Spleen (tissue), 11 donors: ENCODE measurements at regions not wholly inside any gene's neighbourhood (a gene's known extent, or its start where the extent isn't known, plus 50 kb on each side); places are given as distances from the start of the nearest gene placed in this dataset.

Experiments used
- DNase-seq: peaks from one replicate; pipeline ENCODE4 v3.0.0-alpha.2; 2020
- H3K27ac ChIP-seq, 8 donors: fragments of 200-600 bp; sonication (generic) in 7 of 8; 1 replicate in 4 of 8; 2 replicates in 4 of 8; pipeline versions ENCODE4 v1.5.0 to v1.8.0; 2016 to 2021; ENCODE audit warnings: inconsistent platforms in 4 of 8, mild to moderate bottlenecking in 4 of 8, moderate library complexity in 1 of 8
- H3K27me3 ChIP-seq, 7 donors: fragments of 200-600 bp; sonication (generic) in 6 of 7; replicated peaks in 1 of 7; 1 replicate in 4 of 7; 2 replicates in 3 of 7; pipeline versions ENCODE4 v1.5.0 to v1.8.0; 2016 to 2021; ENCODE audit warnings: inconsistent platforms in 3 of 7, mild to moderate bottlenecking in 1 of 7
- H3K36me3 ChIP-seq, 6 donors: fragments of 200-600 bp; sonication (generic) in 5 of 6; 1 replicate in 4 of 6; 2 replicates in 2 of 6; pipeline versions ENCODE4 v1.5.0 to v1.8.0; 2016 to 2021; ENCODE audit warnings: inconsistent platforms in 2 of 6
- H3K4me1 ChIP-seq, 6 donors: fragments of 200-600 bp; sonication (generic) in 5 of 6; 1 replicate in 3 of 6; 2 replicates in 3 of 6; pipeline versions ENCODE4 v1.5.0 to v1.8.0; 2016 to 2021; ENCODE audit warnings: inconsistent platforms in 3 of 6
- H3K4me3 ChIP-seq, 8 donors: fragments of 200-600 bp; sonication (generic) in 7 of 8; 1 replicate in 4 of 8; 2 replicates in 4 of 8; pipeline versions ENCODE4 v1.5.0 to v1.8.0; 2016 to 2021; ENCODE audit warnings: inconsistent platforms in 4 of 8, mild to moderate bottlenecking in 4 of 8, moderate library complexity in 2 of 8
- H3K9me3 ChIP-seq, 8 donors: fragments of 200-600 bp; sonication (generic) in 7 of 8; 1 replicate in 4 of 8; 2 replicates in 4 of 8; pipeline versions ENCODE4 v1.5.0 to v1.8.0; 2016 to 2021; ENCODE audit warnings: inconsistent platforms in 4 of 8
- CTCF ChIP-seq, 11 experiments: fragments of 200-600 bp in 7 of 11; fragments of 450-650 bp in 4 of 11; sonication (generic) in 4 of 11; IDR thresholded peaks in 8 of 11; conservative IDR thresholded peaks in 3 of 11; 1 replicate in 7 of 11; 2 replicates in 4 of 11; pipeline versions ENCODE4 v1.4.0 to v1.8.0; 2016 to 2021; ENCODE audit warnings: antibody characterized with exemption in 11 of 11, inconsistent platforms in 4 of 11, mild to moderate bottlenecking in 1 of 11
- POLR2A ChIP-seq, 3 donors: fragments of 450-650 bp; IDR thresholded peaks; one replicate each; pipeline ENCODE4 v1.5.1; 2017; ENCODE audit warnings: antibody characterized with exemption in 3 of 3, mild to moderate bottlenecking in 1 of 3
- POLR2AphosphoS5 ChIP-seq, 3 donors: sonication (generic); formaldehyde crosslinking; IDR thresholded peaks; one replicate each; pipeline ENCODE4 v1.5.1; 2017; ENCODE audit warnings: antibody characterized with exemption in 3 of 3
- WGBS, 5 donors: extraction: QIAGEN DNeasy Blood & Tissue Kit in 3 of 5; methylation state at CpG; one replicate each; pipeline versions ENCODE4 v1.1.5 to v1.1.7; 2013 to 2018; 5-methylcytosine and 5-hydroxymethylcytosine counted together
- intact Hi-C: fragments of 100-400 bp; cut with DNase I; formaldehyde crosslinking; loops from one replicate; pipeline ENCODE4 v1.15.0; 2023; ENCODE audit warnings: low total_unique reads
- donor health status: healthy with polysubstance abuse.
- donor health status: DM: no; HTN: no; CAD: no; lungs with moderate emphysema.
- donor health status: DM: no; HTN: no; CAD: no.
- donor health status: Bipolar disorder and iron deficiency.
- donor health status: healthy.
- donor health status: DM: no; HTN: no; CAD: no.
- donor health status: DM: yes; HTN: yes; CAD: no.

GRCh38 chr11:128303383-128303782 lies 284.0 kb downstream of the ETS1 start:
- WGBS, 5 donors = 87 to 95% (median 93%) methylated on average over 5 of the region's 5 CpGs
- DNase-seq = no peak
- intact Hi-C loops = no loop called here
- H3K27me3 ChIP-seq = no peaks in the 10 kb centered on the region
- H3K9me3 ChIP-seq = no peaks in the 10 kb centered on the region
- no peaks in the 10 kb centered on the region for H3K36me3 ChIP-seq
- H3K4me3 ChIP-seq = no peak overlapping the region
- TF ChIP-seq POLR2A (IDR thresholded peaks at IDR 0.05) = no peak
- TF ChIP-seq CTCF (IDR thresholded peaks at IDR 0.05 in 8 of 11, conservative IDR thresholded peaks at IDR 0.05 in 3 of 11) = no peak
- no peak for TF ChIP-seq POLR2AphosphoS5 (IDR thresholded peaks at IDR 0.05)
- H3K27ac ChIP-seq = peak overlapping the region; percentile 33 to 90 (median 77)
- H3K4me1 ChIP-seq = peaks cover 30 to 82% (median 57%) of the 10 kb centered on the region in 6 donors

- no peak for DNase-seq
- H3K4me3 ChIP-seq = peak overlapping the region in 3 of 8 donors; percentile 11 to 55 (median 16)
Measured at GRCh38 chr11:128302425-128303186, 284.8 kb downstream of the ETS1 start.

GRCh38 chr11:128301756-128302155 lies 285.6 kb downstream of the ETS1 start:
- intact Hi-C loops = no loop called here
- TF ChIP-seq POLR2AphosphoS5 (IDR thresholded peaks at IDR 0.05) = no peak
- TF ChIP-seq CTCF (IDR thresholded peaks at IDR 0.05 in 8 of 11, conservative IDR thresholded peaks at IDR 0.05 in 3 of 11) = no peak
- no peak for TF ChIP-seq POLR2A (IDR thresholded peaks at IDR 0.05)
- DNase-seq = no peak
- Histone ChIP-seq H3K4me1 (peaks cover 41 to 97% (median 68%) of the 10 kb centered on the region in 6 donors), H3K27me3 (no peaks in the 10 kb centered on the region), H3K4me3 (peak overlapping the region in 4 of 8 donors; percentile 11 to 55 (median 16)), H3K36me3 (no peaks in the 10 kb centered on the region), H3K9me3 (no peaks in the 10 kb centered on the region), H3K27ac (peak overlapping the region; percentile 14 to 90 (median 77))
- 58 to 80% (median 74%) methylated on average over 2 of the region's 2 CpGs for WGBS, 5 donors

More at GRCh38 chr11:128302425-128303186, 284.8 kb downstream of the ETS1 start:
- H3K27me3 ChIP-seq = no peaks in the 10 kb centered on the region
- no peaks in the 10 kb centered on the region for H3K36me3 ChIP-seq
- intact Hi-C loops = no loop called here
- 53 to 69% (median 65%) methylated on average over 7 of the region's 7 CpGs for WGBS, 5 donors
- H3K9me3 ChIP-seq = no peaks in the 10 kb centered on the region
- peak overlapping the region; percentile 16 to 90 (median 77) for H3K27ac ChIP-seq
- H3K4me1 ChIP-seq = peaks cover 38 to 90% (median 65%) of the 10 kb centered on the region in 6 donors
- TF ChIP-seq CTCF (IDR thresholded peaks at IDR 0.05 in 8 of 11, conservative IDR thresholded peaks at IDR 0.05 in 3 of 11) = peak in 6 of 11 experiments; percentile 14 to 33 (median 21)
- TF ChIP-seq POLR2A (IDR thresholded peaks at IDR 0.05) = peak in 2 of 3 donors; percentile 25 to 53
- peak in 1 of 3 donors; percentile 94 for TF ChIP-seq POLR2AphosphoS5 (IDR thresholded peaks at IDR 0.05)

- H3K27ac ChIP-seq = peak overlapping the region; percentile 16 to 90 (median 77)
- H3K4me3 ChIP-seq = no peak overlapping the region
- intact Hi-C loops = no loop called here
Measured at GRCh38 chr11:128300785-128301184, 286.6 kb downstream of the ETS1 start.

More at GRCh38 chr11:128300785-128301184, 286.6 kb downstream of the ETS1 start:
- TF ChIP-seq CTCF (IDR thresholded peaks at IDR 0.05 in 8 of 11, conservative IDR thresholded peaks at IDR 0.05 in 3 of 11) (no peak), POLR2A (IDR thresholded peaks at IDR 0.05) (no peak), POLR2AphosphoS5 (IDR thresholded peaks at IDR 0.05) (no peak)
- WGBS, 5 donors = 75 to 84% (median 81%) methylated on average over 2 of the region's 2 CpGs
- Histone ChIP-seq H3K36me3 (no peaks in the 10 kb centered on the region), H3K9me3 (no peaks in the 10 kb centered on the region), H3K27me3 (no peaks in the 10 kb centered on the region), H3K4me1 (peaks cover 41 to 97% (median 66%) of the 10 kb centered on the region in 6 donors)
- no peak for DNase-seq
